ENCODE measurements at regions not wholly inside any gene's neighbourhood (a gene's known extent, or its start where the extent isn't known, plus 50 kb on each side); places are given as distances from the start of the nearest gene placed in this dataset.

- TF ChIP-seq CTCF (conservative IDR thresholded peaks at IDR 0.05; ENCODE audit: low read depth, low read length) = no peak
- no peak for TF ChIP-seq EZH2 (IDR thresholded peaks at IDR 0.05; ENCODE audit: borderline replicate concordance, low read depth, low read length, poor library complexity, severe bottlenecking)
Observed at GRCh38 chr5:56632939-56633338, 182.4 kb upstream of the MAP3K1 start.
